Uterus (tissue), 2 donors: ENCODE measurements at regions not wholly inside any gene's neighbourhood (a gene's known extent, or its start where the extent isn't known, plus 50 kb on each side); places are given as distances from the start of the nearest gene placed in this dataset.

Source experiments
- POLR2A ChIP-seq, 2 donors: fragments of 450-650 bp; IDR thresholded peaks; one replicate each; pipeline ENCODE4 v1.6.1; 2016; ENCODE audit warnings: antibody characterized with exemption in 2 of 2, mild to moderate bottlenecking in 1 of 2, moderate library complexity in 1 of 2
- TF ChIP-seq, protein P1 (sequence below), 4 experiments: fragments of 200-600 bp in 2 of 4; fragments of 450-650 bp in 2 of 4; sonication (generic) in 2 of 4; IDR thresholded peaks; one replicate each; pipeline ENCODE4 v1.5.1; 2016 to 2019; ENCODE audit warnings: antibody characterized with exemption in 4 of 4, mild to moderate bottlenecking in 2 of 4, moderate library complexity in 1 of 4

- TF ChIP-seq, protein P1, sequence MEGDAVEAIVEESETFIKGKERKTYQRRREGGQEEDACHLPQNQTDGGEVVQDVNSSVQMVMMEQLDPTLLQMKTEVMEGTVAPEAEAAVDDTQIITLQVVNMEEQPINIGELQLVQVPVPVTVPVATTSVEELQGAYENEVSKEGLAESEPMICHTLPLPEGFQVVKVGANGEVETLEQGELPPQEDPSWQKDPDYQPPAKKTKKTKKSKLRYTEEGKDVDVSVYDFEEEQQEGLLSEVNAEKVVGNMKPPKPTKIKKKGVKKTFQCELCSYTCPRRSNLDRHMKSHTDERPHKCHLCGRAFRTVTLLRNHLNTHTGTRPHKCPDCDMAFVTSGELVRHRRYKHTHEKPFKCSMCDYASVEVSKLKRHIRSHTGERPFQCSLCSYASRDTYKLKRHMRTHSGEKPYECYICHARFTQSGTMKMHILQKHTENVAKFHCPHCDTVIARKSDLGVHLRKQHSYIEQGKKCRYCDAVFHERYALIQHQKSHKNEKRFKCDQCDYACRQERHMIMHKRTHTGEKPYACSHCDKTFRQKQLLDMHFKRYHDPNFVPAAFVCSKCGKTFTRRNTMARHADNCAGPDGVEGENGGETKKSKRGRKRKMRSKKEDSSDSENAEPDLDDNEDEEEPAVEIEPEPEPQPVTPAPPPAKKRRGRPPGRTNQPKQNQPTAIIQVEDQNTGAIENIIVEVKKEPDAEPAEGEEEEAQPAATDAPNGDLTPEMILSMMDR (IDR thresholded peaks at IDR 0.05): no peak
- TF ChIP-seq POLR2A (IDR thresholded peaks at IDR 0.05): no peak
Measured at GRCh38 chr3:21273259-21274025, 477.6 kb downstream of the ZNF385D start.
